ENCODE measurements at regions not wholly inside any gene's neighbourhood (a gene's known extent, or its start where the extent isn't known, plus 50 kb on each side); places are given as distances from the start of the nearest gene placed in this dataset.

DNA sequence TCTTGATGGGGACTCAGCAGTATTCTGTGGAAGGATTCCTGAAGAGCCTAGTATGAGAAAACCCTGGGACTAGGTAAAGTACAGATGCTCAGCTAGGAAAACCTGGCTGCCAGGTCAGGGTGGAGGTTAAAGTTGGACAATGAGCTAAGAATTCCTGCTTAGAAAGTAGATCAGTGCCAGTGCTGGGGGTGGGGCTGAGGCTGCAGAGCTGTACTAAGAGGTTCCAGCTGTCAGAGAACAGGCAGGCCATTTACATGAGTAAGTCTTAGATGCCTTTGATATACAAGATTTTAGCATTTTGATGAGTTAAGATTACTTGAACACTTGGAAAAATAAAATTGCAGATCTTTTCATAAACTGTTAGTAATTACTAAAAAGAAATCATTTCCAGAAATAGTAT lies 332.3 kb upstream of the NUDT12 start:
- Histone ChIP-seq H3K9me3 (peaks cover 0 to 3% (median 2%) of the 10 kb centered on the region in 4 donors), H3K4me3 (no peak overlapping the region), H3K36me3 (no peaks in the 10 kb centered on the region), H3K4me1 (no peaks in the 10 kb centered on the region), H3K27me3 (no peaks in the 10 kb centered on the region), H3K27ac (no peak overlapping the region)
- TF ChIP-seq, protein P1, sequence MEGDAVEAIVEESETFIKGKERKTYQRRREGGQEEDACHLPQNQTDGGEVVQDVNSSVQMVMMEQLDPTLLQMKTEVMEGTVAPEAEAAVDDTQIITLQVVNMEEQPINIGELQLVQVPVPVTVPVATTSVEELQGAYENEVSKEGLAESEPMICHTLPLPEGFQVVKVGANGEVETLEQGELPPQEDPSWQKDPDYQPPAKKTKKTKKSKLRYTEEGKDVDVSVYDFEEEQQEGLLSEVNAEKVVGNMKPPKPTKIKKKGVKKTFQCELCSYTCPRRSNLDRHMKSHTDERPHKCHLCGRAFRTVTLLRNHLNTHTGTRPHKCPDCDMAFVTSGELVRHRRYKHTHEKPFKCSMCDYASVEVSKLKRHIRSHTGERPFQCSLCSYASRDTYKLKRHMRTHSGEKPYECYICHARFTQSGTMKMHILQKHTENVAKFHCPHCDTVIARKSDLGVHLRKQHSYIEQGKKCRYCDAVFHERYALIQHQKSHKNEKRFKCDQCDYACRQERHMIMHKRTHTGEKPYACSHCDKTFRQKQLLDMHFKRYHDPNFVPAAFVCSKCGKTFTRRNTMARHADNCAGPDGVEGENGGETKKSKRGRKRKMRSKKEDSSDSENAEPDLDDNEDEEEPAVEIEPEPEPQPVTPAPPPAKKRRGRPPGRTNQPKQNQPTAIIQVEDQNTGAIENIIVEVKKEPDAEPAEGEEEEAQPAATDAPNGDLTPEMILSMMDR (IDR thresholded peaks at IDR 0.05): no peak
- TF ChIP-seq EP300 (IDR thresholded peaks at IDR 0.05) (no peak), POLR2A (IDR thresholded peaks at IDR 0.05) (no peak), POLR2AphosphoS5 (IDR thresholded peaks at IDR 0.05) (no peak)
- intact Hi-C loops (cut with DNase I; ENCODE audit: low total_unique reads): no loop called here
- no peak for DNase-seq

DNA sequence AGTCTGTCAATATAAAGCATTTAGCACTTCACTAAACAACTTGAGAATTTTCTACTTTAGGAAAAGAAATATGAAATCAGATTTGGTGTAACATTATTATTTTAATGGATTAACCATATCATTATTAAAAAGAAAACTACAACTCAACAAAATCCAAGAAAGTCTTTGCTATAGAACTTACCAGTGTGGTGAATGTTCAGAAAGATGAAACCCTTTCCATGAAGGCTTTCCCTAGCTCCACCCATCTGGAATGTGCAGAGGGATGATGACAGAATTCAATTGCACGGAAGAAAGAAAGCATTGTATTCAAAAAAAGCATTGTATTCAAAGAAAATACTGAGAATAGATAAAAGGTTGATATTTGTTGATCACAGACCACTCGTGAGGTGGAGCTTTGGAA lies 328.6 kb upstream of the NUDT12 start:
- TF ChIP-seq, protein P1 (IDR thresholded peaks at IDR 0.05): no peak
- TF ChIP-seq EP300 (IDR thresholded peaks at IDR 0.05) (no peak), POLR2A (IDR thresholded peaks at IDR 0.05) (no peak), POLR2AphosphoS5 (IDR thresholded peaks at IDR 0.05) (no peak)
- Histone ChIP-seq H3K4me1 (no peaks in the 10 kb centered on the region), H3K9me3 (peaks cover 0 to 5% (median 0%) of the 10 kb centered on the region in 4 donors), H3K36me3 (no peaks in the 10 kb centered on the region), H3K27ac (no peak overlapping the region), H3K4me3 (no peak overlapping the region), H3K27me3 (no peaks in the 10 kb centered on the region)
- DNase-seq: no peak
- intact Hi-C loops (cut with DNase I; ENCODE audit: low total_unique reads): no loop called here
- WGBS, 5 donors: 43 to 66% (median 53%) methylated on average over 2 of the region's 2 CpGs

DNA sequence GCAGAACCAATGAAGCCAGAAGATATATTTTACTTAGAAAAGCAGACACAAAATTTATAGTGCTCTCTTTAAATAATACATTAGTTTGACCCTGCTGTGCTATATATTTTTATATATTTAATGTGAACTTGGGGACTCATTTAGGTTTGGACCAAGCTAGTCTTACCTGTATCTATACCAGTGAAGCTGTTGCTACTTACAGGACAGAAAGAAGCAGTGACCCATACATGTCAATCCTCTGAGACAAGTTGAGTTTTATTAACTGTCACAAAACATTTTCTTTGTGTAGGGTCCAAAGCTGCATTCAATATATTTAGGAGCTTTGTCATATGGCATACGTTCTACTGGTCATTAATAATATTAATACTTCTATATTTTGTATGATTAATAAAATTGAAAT lies 327.7 kb upstream of the NUDT12 start:
- no peak overlapping the region for H3K27ac ChIP-seq
- no peaks in the 10 kb centered on the region for H3K4me1 ChIP-seq
- peaks cover 0 to 5% (median 0%) of the 10 kb centered on the region in 4 donors for H3K9me3 ChIP-seq
- no peak overlapping the region for H3K4me3 ChIP-seq
- intact Hi-C loops (cut with DNase I; ENCODE audit: low total_unique reads): no loop called here
- TF ChIP-seq, protein P1 (IDR thresholded peaks at IDR 0.05): no peak
- TF ChIP-seq POLR2A (IDR thresholded peaks at IDR 0.05) (no peak), EP300 (IDR thresholded peaks at IDR 0.05) (no peak), POLR2AphosphoS5 (IDR thresholded peaks at IDR 0.05) (no peak)
- no peak for DNase-seq
- no peaks in the 10 kb centered on the region for H3K36me3 ChIP-seq
- 60 to 83% (median 79%) methylated on average over 1 of the region's 1 CpG for WGBS, 5 donors
- H3K27me3 ChIP-seq: no peaks in the 10 kb centered on the region

DNA sequence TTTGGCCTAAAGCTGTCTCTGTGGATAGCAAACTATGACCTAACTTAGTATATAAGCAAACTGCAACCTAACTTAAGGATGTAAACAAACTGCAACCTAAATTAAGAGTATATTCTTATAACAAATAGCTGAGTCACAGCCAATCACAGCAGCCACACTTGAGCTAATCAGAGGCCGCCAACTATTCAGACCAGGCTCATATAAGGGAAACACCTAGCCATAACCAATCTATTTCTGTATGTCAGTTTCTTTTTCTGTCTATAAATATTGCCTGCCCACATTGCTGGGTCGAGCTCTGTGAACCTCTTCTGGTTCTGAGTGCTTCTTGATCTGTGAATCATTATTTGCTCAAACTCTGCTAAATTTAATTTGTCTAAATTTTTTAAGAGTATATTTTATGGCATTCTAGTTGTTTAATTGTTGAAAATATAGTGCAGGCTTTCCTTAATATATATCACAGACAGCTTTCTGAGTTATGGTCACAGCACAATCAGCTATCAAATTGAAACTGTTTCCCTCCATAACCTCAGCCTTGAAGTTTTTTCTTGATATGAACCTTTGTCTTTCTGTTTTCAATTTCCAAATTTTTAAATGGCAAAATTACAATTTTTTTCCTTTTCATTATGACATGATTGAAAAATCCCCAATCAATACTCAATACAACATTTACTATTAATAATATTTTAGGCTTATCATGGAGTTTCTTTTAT lies 327.1 kb upstream of the NUDT12 start:
- TF ChIP-seq EP300 (IDR thresholded peaks at IDR 0.05): no peak
- no peak for TF ChIP-seq POLR2A (IDR thresholded peaks at IDR 0.05)
- TF ChIP-seq, protein P1 (IDR thresholded peaks at IDR 0.05): no peak
- no peak for DNase-seq
- intact Hi-C loops (cut with DNase I; ENCODE audit: low total_unique reads): no loop called here
- Histone ChIP-seq H3K4me1 (no peaks in the 10 kb centered on the region), H3K27ac (no peak overlapping the region), H3K4me3 (no peak overlapping the region), H3K36me3 (no peaks in the 10 kb centered on the region), H3K27me3 (no peaks in the 10 kb centered on the region), H3K9me3 (peaks cover 0 to 5% (median 0%) of the 10 kb centered on the region in 4 donors)
- WGBS, 5 donors: 62 to 79% (median 77%) methylated on average over 2 of the region's 2 CpGs

Measured in stomach (tissue), 8 donors.